Lower leg skin (tissue), 4 donors: ENCODE measurements at regions not wholly inside any gene's neighbourhood (a gene's known extent, or its start where the extent isn't known, plus 50 kb on each side); places are given as distances from the start of the nearest gene placed in this dataset.

Experiments used
- DNase-seq, 2 donors: peaks; one replicate each; pipeline ENCODE4 v3.0.0-alpha.2; 2019; ENCODE audit warnings: low spot score in 2 of 2
- H3K4me3 ChIP-seq: fragments of 200-600 bp; sonication (generic); 2 replicates; pipeline ENCODE4 v1.5.1; 2017; ENCODE audit warnings: mild to moderate bottlenecking, low read depth; ENCODE audit not compliant: poor library complexity, severe bottlenecking
- POLR2A ChIP-seq, 2 donors: fragments of 450-650 bp; IDR thresholded peaks; one replicate each; pipeline ENCODE4 v1.6.1; 2016 to 2017; ENCODE audit warnings: antibody characterized with exemption in 2 of 2, mild to moderate bottlenecking in 1 of 2, moderate library complexity in 1 of 2
- WGBS, 2 donors: methylation state at CpG; one replicate each; pipeline ENCODE4 v1.1.5; 2018; 5-methylcytosine and 5-hydroxymethylcytosine counted together
- intact Hi-C: fragments of 100-400 bp; cut with DNase I; formaldehyde crosslinking; loops from one replicate; pipeline ENCODE4 v1.15.0; 2023; ENCODE audit warnings: low total_unique reads
- TF ChIP-seq, protein P1 (sequence below), 3 donors: fragments of 450-650 bp; IDR thresholded peaks; one replicate each; pipeline ENCODE4 v1.5.1; 2016; ENCODE audit warnings: antibody characterized with exemption in 3 of 3, mild to moderate bottlenecking in 3 of 3, moderate library complexity in 2 of 3

DNA sequence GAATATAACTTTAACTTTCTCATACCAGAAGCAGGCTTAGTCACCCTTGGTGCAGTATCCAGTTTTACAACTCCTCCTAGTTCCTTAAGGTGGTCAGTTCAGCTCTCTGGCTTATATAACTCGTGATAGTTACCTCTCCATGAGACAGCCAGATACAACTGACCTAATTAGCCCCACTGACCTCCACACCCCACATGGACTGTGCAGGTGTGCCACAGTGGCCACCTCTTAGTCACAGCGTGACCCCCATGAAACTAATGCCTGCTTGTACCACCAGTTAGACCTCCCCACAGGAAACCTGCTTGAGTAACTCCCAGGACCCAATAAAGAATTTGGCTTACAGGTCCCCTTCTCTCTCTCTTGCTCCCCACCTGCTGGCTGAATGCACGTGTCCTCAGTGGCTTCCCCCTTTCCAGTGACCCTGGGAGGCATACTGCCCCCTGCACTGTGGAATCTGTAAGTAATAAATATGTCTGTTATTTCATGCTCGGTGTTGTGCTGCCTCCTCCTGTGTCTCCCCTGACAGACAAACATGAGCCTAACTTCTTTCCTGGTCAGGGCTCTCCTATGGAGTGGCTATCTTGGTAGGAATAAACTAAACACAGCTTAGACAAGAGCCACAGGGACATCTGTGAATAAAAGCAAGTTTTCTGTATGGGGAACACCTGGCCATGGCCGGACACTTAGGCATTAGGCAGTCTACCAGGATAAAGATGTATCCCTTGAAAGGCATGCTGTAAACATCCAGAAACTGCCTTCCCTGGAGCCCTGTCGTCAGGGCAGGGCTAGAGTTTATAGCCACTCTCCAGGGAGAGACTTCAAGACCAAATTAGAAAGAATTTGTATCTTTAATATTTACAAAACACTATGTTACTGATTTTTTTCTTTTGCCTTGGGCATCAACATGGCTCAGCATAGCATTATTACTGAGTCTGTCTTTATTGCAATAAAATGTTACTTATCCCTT lies 209.7 kb upstream of the BOD1L1 start:
- WGBS, 2 donors = 34 to 42% methylated on average over 6 of the region's 6 CpGs
- intact Hi-C loops = no loop called here
- no peak for DNase-seq
- TF ChIP-seq, protein P1, sequence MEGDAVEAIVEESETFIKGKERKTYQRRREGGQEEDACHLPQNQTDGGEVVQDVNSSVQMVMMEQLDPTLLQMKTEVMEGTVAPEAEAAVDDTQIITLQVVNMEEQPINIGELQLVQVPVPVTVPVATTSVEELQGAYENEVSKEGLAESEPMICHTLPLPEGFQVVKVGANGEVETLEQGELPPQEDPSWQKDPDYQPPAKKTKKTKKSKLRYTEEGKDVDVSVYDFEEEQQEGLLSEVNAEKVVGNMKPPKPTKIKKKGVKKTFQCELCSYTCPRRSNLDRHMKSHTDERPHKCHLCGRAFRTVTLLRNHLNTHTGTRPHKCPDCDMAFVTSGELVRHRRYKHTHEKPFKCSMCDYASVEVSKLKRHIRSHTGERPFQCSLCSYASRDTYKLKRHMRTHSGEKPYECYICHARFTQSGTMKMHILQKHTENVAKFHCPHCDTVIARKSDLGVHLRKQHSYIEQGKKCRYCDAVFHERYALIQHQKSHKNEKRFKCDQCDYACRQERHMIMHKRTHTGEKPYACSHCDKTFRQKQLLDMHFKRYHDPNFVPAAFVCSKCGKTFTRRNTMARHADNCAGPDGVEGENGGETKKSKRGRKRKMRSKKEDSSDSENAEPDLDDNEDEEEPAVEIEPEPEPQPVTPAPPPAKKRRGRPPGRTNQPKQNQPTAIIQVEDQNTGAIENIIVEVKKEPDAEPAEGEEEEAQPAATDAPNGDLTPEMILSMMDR (IDR thresholded peaks at IDR 0.05) = no peak
- no peak for TF ChIP-seq POLR2A (IDR thresholded peaks at IDR 0.05)
- H3K4me3 ChIP-seq = no peak overlapping the region

DNA sequence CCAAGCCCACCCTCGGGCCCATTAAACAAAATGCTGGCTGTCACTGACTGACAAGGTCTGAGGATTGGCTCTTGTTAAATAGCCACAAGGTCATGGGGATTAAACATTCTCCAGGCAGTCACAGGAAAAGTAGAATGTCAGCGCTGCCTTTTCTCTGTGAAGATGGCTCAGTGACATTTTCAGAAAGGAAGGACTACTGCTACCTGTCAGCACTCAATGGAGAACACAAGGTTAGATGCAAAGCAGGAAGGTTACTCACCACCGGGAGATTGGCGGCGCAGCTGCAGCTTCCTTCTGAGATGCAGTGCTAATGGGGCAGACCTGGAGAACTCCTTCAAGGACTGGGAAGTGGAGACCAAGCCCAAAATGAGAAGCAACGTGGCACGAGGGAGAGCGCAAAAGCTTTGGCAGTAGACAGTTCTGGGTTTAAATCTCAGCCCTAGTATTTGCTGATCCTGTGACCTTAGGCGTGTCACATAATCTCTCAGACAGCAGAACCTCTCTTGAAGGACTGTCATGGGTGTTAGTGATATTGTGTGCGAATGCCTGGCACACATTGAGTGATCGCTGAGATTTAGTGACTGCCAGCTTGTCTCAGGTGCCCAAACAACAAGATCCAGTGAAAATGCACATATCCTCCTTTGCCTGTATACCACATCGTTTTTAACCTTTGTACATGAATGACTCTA lies 213.1 kb upstream of the BOD1L1 start:
- intact Hi-C loops = no loop called here
- TF ChIP-seq, protein P1 (IDR thresholded peaks at IDR 0.05) = no peak
- no peak for TF ChIP-seq POLR2A (IDR thresholded peaks at IDR 0.05)

GRCh38 chr4:13844740-13845139 lies 217.2 kb upstream of the BOD1L1 start:
- intact Hi-C loops = no loop called here
- WGBS, 2 donors = 39 to 59% methylated on average over 1 of the region's 1 CpG
- DNase-seq = no peak
- no peak overlapping the region for H3K4me3 ChIP-seq
- TF ChIP-seq, protein P1 (IDR thresholded peaks at IDR 0.05) = no peak
- TF ChIP-seq POLR2A (IDR thresholded peaks at IDR 0.05) = no peak

More for the DNA sequence above, 213.1 kb upstream of the BOD1L1 start:
- 50 to 71% methylated on average over 12 of the region's 12 CpGs for WGBS, 2 donors
- no peak for DNase-seq
- no peak overlapping the region for H3K4me3 ChIP-seq

DNA sequence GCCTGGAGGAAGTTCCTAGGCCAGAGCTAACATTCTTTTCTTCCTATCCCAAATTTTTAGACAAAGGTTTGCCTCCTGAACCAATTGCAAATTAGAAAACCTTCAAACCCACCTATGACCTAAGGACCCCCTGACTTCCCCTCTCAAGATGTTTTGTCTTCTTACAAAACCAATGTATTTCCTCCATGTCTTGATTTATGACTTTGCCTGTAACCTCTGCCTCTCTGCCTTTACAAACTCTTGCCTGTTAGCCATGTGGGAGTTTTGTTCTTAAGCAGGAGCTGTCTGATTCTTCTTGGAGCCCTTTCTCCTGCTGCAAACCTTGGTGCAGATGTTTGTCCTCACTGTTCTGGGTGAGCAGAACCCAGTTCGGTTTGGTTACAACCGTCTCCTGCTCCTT lies 222.3 kb upstream of the BOD1L1 start:
- intact Hi-C loops = no loop called here
- no peak overlapping the region for H3K4me3 ChIP-seq
- WGBS, 2 donors = 59 to 72% methylated on average over 2 of the region's 2 CpGs
- TF ChIP-seq, protein P1 (IDR thresholded peaks at IDR 0.05) = no peak
- TF ChIP-seq POLR2A (IDR thresholded peaks at IDR 0.05) = no peak
- no peak for DNase-seq

DNA sequence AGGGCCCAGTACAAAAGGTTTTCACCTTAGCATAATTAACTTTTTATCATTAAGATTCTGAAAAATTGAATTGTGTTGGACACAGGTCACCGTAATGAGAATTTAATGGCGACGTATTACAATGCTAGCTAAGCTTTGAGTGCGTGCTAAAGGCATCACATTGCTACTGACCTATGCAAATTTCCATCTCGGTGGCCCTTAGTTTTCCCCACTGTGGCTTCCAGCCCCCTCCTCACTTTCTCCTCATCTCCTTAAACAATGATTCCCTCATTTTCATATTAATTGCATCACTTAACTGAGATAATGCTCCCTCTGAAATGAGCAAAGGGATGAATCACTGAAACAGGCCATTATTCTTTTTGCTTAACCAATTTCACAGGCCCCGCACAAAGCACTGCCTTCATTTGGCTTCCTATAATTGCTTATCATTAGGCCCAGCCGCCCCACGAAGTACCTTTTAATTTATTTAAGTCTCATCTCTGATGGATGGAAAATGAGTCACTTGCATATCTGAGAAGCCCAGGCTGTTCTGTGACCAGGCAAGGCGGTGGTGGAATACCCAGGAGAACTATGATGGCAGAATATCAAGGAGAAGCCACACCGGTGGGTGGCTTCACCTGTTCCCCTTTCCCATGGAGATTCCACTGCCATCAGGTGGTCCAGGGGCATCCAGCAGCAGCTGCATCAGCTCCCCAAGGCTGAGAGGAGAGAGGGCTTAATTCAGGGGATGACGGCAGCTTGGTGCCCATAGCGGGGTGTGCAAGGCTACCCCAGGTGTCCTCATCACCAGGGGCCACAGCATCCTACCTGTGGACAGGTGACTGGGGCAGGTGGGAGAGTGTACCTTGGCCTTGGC lies 223.8 kb upstream of the BOD1L1 start:
- intact Hi-C loops = no loop called here
- no peak overlapping the region for H3K4me3 ChIP-seq
- no peak for DNase-seq
- no peak for TF ChIP-seq POLR2A (IDR thresholded peaks at IDR 0.05)
- TF ChIP-seq, protein P1 (IDR thresholded peaks at IDR 0.05) = no peak
- WGBS, 2 donors = 93 to 95% methylated on average over 12 of the region's 12 CpGs
